ENCODE measurements at regions not wholly inside any gene's neighbourhood (a gene's known extent, or its start where the extent isn't known, plus 50 kb on each side); places are given as distances from the start of the nearest gene placed in this dataset.

DNA sequence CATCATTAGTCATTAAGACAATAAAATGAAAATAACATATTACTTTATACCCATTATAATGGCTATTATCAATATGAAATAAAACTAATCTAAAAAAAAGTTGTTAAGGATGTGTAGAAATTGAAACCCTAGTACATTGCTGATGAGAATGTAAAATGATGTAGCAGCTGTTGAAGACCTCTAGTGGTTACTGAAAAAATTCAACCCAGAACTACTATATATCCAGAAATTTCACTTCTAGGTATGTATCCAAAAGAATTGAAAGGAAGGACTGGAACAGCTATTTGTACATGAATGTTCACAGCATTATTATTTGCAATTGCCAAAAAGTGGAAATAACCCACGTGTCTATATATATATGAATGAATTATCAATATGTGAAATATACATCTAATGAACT lies 180.3 kb upstream of the KLHL4 start:
- TF ChIP-seq, protein P1, sequence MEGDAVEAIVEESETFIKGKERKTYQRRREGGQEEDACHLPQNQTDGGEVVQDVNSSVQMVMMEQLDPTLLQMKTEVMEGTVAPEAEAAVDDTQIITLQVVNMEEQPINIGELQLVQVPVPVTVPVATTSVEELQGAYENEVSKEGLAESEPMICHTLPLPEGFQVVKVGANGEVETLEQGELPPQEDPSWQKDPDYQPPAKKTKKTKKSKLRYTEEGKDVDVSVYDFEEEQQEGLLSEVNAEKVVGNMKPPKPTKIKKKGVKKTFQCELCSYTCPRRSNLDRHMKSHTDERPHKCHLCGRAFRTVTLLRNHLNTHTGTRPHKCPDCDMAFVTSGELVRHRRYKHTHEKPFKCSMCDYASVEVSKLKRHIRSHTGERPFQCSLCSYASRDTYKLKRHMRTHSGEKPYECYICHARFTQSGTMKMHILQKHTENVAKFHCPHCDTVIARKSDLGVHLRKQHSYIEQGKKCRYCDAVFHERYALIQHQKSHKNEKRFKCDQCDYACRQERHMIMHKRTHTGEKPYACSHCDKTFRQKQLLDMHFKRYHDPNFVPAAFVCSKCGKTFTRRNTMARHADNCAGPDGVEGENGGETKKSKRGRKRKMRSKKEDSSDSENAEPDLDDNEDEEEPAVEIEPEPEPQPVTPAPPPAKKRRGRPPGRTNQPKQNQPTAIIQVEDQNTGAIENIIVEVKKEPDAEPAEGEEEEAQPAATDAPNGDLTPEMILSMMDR (IDR thresholded peaks at IDR 0.05; ENCODE audit: low read depth, low read length) = no peak
- DNase-seq (ENCODE audit: low read depth, low spot score) = no peak
- H3K4me3 ChIP-seq (ENCODE audit: low read depth, low read length) = no peak overlapping the region
- in situ Hi-C loops (cut with HindIII; ENCODE audit: low sequenced_read_pairs) = no loop called here

DNA sequence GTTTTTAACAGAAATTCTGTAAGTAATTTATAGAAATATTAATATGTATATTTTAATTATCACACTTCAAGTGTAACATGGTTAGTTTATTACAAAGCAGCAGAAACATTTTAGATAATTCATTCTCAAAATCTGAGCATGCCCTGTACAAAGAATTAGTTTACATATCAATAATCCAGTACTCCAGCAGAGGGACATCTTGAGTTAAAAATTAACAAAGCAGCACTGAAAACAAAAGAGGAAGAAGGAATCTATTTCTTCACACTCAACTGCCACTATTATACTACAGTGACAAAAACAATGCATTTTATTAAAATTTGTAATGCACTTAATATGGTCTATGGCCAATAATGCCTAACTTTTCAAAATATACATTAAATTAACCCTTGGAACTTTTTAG lies 179.1 kb upstream of the KLHL4 start:
- in situ Hi-C loops (cut with HindIII; ENCODE audit: low sequenced_read_pairs) = no loop called here
- TF ChIP-seq, protein P1 (IDR thresholded peaks at IDR 0.05; ENCODE audit: low read depth, low read length) = peak; percentile 34
- peak; percentile 47 for DNase-seq (ENCODE audit: low read depth, low spot score)
- no peak overlapping the region for H3K4me3 ChIP-seq (ENCODE audit: low read depth, low read length)

DNA sequence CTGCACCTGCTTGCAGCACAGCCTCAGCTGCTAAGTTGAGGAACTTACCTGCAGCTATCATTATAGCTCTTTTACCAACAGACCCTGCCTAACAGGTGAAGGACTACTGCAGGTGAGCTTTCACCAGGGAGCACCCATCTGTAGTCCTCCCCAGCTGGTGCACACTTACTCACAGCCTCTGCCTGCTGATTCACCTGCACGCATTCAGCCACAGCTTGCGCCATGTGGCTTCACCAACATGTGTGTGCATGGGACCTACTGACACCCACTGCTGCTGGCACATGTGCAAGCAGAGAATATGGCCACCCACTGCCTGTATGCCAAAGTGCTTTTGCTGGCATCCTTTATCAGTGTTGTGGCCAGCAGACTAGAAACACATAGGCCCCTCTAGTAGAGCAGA lies 146.7 kb upstream of the KLHL4 start:
- TF ChIP-seq, protein P1 (IDR thresholded peaks at IDR 0.05; ENCODE audit: low read depth, low read length) = no peak
- in situ Hi-C loops (cut with HindIII; ENCODE audit: low sequenced_read_pairs) = no loop called here
- H3K4me3 ChIP-seq (ENCODE audit: low read depth, low read length) = no peak overlapping the region
- DNase-seq (ENCODE audit: low read depth, low spot score) = no peak

DNA sequence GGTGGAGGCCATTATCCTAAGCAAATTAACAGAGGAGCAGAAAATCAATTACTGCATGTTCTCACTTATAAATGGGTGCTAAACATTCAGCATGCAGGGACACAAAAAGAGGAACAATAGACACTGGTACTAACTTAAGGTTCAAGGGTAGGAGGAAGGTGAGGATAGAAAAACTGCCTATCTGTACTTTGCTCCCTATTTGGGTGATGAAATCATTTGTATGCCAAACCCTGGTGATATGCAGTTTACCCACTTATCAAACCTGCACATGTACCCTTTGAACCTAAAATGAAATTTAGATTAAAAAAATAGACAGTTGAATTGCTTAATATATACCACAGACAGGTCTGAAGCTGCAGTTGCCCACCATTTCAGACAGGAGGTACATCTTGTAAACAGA lies 143.3 kb upstream of the KLHL4 start:
- no peak overlapping the region for H3K4me3 ChIP-seq (ENCODE audit: low read depth, low read length)
- TF ChIP-seq, protein P1 (IDR thresholded peaks at IDR 0.05; ENCODE audit: low read depth, low read length) = no peak
- in situ Hi-C loops (cut with HindIII; ENCODE audit: low sequenced_read_pairs) = no loop called here
- DNase-seq (ENCODE audit: low read depth, low spot score) = no peak

DNA sequence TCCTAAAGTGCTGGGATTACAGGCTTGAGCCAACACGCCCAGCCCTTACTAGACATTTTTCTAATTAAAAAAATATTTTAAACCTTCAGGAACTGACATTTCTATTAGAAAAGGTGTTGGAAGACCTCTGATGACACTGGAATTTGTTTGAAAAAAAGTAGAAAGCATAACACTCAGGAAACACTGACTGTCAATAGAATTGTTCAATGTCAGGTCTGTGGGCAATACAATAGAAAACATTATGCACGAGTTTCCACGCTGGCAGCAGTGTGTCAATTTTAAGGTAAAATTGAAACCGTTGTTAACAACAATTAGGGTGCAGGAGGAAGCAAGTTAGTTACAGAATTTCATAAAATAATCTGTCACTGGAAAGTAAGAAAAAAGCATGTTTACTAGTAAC lies 140.7 kb upstream of the KLHL4 start:
- TF ChIP-seq, protein P1 (IDR thresholded peaks at IDR 0.05; ENCODE audit: low read depth, low read length) = no peak
- no peak overlapping the region for H3K4me3 ChIP-seq (ENCODE audit: low read depth, low read length)
- in situ Hi-C loops (cut with HindIII; ENCODE audit: low sequenced_read_pairs) = no loop called here
- DNase-seq (ENCODE audit: low read depth, low spot score) = no peak

DNA sequence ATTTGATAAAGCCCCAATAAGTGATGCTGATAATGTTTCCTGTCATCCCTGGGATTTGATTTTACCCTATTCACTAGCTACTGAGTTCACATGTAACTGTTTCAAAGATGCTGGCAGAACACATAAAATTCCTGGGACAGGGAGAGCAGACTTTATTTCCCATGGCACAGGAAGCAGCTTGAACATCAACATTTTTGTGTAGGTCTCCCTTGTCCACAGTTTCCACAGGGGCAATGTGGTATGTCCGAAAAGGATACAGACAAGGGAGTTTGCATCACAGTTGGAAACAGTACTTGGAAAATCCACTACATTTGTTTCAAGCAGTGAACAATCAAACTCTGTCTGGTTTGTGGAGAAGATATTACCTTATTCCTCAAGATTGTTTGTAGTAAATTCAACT lies 129.2 kb upstream of the KLHL4 start:
- no peak overlapping the region for H3K4me3 ChIP-seq (ENCODE audit: low read depth, low read length)
- TF ChIP-seq, protein P1 (IDR thresholded peaks at IDR 0.05; ENCODE audit: low read depth, low read length) = no peak

DNA sequence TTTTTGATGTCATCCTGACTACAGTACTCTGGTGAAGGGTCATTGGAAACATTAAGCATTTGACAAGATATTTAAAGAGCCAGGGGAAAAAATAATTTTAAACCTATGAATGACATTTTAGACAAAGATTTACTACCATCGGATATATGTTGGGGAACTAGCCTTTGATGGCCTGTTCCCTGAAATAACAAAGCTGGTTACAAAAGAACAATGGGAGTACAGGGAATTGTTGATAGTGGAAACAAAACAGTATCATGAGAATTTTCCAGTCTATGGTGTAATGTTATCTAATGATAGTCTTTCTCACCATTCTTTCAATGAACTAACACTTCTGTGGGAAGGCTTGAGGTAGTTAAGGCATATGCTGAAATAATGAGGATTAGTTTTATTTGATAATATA lies 125.9 kb upstream of the KLHL4 start:
- TF ChIP-seq, protein P1 (IDR thresholded peaks at IDR 0.05; ENCODE audit: low read depth, low read length) = no peak
- no peak for DNase-seq (ENCODE audit: low read depth, low spot score)
- in situ Hi-C loops (cut with HindIII; ENCODE audit: low sequenced_read_pairs) = no loop called here
- no peak overlapping the region for H3K4me3 ChIP-seq (ENCODE audit: low read depth, low read length)

More for the DNA sequence above, 129.2 kb upstream of the KLHL4 start:
- no peak for DNase-seq (ENCODE audit: low read depth, low spot score)
- in situ Hi-C loops (cut with HindIII; ENCODE audit: low sequenced_read_pairs) = no loop called here
